ENCODE measurements at regions not wholly inside any gene's neighbourhood (a gene's known extent, or its start where the extent isn't known, plus 50 kb on each side); places are given as distances from the start of the nearest gene placed in this dataset.

DNA sequence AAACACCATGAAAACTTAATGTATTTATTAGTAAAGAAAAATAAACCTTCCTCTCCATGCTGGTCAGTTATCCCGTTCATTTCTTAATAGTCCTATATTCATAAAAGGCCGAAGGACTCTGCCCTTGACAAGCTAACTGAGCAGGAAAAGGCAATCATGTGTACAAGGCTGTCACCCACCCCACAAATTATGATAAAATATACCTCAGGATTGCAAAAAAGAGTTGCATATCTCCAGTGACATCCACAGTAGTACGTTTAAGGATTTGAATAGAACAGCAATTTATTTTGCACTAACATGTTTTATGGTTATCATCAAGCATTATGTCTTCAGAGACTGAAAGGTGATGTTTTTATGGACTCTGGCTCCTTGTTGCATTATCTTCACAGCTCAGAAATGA is 157.6 kb downstream of the FOXB1 start:
- Histone ChIP-seq H3K27ac (ENCODE audit: low read depth) (no peak overlapping the region), H2AFZ (no peak overlapping the region), H3K9me2 (ENCODE audit: insufficient read depth) (peaks cover 2% of the 10 kb centered on the region; the same call in 1 of the 2 replicates), H3K79me2 (replicated peaks; ENCODE audit: insufficient read depth) (no peaks in the 10 kb centered on the region), H3K4me2 (no peak overlapping the region), H4K20me1 (replicated peaks; ENCODE audit: insufficient read depth) (no peaks in the 10 kb centered on the region), H3K27me3 (ENCODE audit: insufficient read depth) (no peaks in the 10 kb centered on the region), H3F3A (replicated peaks; ENCODE audit: low read depth) (no peaks in the 10 kb centered on the region), H3K4me3 (no peak overlapping the region), H3K36me3 (ENCODE audit: insufficient read depth) (no peaks in the 10 kb centered on the region), H3K4me1 (ENCODE audit: insufficient read depth) (peaks cover 9% of the 10 kb centered on the region; the same call in 1 of the 2 replicates)
- ATAC-seq (no peak), DNase-seq (ENCODE audit: low spot score) (no peak)
- H3K36me3 Mint-ChIP-seq (ENCODE audit: low read depth), result no peaks in the 10 kb centered on the region
- no peaks in the 10 kb centered on the region for H3K9me3 Mint-ChIP-seq
- no peak overlapping the region for H3K4me3 Mint-ChIP-seq
- H3K27ac Mint-ChIP-seq, result no peak overlapping the region
- no peaks in the 10 kb centered on the region for H3K27me3 Mint-ChIP-seq (ENCODE audit: insufficient read depth, low read depth, poor library complexity)
- peaks cover 13% of the 10 kb centered on the region; the same call in 2 of the 3 replicates for H3K4me1 Mint-ChIP-seq
- TF ChIP-seq, protein P1, sequence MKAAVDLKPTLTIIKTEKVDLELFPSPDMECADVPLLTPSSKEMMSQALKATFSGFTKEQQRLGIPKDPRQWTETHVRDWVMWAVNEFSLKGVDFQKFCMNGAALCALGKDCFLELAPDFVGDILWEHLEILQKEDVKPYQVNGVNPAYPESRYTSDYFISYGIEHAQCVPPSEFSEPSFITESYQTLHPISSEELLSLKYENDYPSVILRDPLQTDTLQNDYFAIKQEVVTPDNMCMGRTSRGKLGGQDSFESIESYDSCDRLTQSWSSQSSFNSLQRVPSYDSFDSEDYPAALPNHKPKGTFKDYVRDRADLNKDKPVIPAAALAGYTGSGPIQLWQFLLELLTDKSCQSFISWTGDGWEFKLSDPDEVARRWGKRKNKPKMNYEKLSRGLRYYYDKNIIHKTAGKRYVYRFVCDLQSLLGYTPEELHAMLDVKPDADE (IDR thresholded peaks at IDR 0.05), result no peak
- no peak for TF ChIP-seq EZH2 (IDR thresholded peaks at IDR 0.05; ENCODE audit: low read depth, unreplicated experiment)
- TF ChIP-seq, protein P2, sequence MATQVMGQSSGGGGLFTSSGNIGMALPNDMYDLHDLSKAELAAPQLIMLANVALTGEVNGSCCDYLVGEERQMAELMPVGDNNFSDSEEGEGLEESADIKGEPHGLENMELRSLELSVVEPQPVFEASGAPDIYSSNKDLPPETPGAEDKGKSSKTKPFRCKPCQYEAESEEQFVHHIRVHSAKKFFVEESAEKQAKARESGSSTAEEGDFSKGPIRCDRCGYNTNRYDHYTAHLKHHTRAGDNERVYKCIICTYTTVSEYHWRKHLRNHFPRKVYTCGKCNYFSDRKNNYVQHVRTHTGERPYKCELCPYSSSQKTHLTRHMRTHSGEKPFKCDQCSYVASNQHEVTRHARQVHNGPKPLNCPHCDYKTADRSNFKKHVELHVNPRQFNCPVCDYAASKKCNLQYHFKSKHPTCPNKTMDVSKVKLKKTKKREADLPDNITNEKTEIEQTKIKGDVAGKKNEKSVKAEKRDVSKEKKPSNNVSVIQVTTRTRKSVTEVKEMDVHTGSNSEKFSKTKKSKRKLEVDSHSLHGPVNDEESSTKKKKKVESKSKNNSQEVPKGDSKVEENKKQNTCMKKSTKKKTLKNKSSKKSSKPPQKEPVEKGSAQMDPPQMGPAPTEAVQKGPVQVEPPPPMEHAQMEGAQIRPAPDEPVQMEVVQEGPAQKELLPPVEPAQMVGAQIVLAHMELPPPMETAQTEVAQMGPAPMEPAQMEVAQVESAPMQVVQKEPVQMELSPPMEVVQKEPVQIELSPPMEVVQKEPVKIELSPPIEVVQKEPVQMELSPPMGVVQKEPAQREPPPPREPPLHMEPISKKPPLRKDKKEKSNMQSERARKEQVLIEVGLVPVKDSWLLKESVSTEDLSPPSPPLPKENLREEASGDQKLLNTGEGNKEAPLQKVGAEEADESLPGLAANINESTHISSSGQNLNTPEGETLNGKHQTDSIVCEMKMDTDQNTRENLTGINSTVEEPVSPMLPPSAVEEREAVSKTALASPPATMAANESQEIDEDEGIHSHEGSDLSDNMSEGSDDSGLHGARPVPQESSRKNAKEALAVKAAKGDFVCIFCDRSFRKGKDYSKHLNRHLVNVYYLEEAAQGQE (IDR thresholded peaks at IDR 0.05; ENCODE audit: unreplicated experiment), result no peak
- TF ChIP-seq STAT1 (IDR thresholded peaks at IDR 0.05; ENCODE audit: unreplicated experiment), result no peak
- no peak for TF ChIP-seq ZNF114 (CRISPR knock-in tag; IDR thresholded peaks at IDR 0.05)
- TF ChIP-seq, protein P3, sequence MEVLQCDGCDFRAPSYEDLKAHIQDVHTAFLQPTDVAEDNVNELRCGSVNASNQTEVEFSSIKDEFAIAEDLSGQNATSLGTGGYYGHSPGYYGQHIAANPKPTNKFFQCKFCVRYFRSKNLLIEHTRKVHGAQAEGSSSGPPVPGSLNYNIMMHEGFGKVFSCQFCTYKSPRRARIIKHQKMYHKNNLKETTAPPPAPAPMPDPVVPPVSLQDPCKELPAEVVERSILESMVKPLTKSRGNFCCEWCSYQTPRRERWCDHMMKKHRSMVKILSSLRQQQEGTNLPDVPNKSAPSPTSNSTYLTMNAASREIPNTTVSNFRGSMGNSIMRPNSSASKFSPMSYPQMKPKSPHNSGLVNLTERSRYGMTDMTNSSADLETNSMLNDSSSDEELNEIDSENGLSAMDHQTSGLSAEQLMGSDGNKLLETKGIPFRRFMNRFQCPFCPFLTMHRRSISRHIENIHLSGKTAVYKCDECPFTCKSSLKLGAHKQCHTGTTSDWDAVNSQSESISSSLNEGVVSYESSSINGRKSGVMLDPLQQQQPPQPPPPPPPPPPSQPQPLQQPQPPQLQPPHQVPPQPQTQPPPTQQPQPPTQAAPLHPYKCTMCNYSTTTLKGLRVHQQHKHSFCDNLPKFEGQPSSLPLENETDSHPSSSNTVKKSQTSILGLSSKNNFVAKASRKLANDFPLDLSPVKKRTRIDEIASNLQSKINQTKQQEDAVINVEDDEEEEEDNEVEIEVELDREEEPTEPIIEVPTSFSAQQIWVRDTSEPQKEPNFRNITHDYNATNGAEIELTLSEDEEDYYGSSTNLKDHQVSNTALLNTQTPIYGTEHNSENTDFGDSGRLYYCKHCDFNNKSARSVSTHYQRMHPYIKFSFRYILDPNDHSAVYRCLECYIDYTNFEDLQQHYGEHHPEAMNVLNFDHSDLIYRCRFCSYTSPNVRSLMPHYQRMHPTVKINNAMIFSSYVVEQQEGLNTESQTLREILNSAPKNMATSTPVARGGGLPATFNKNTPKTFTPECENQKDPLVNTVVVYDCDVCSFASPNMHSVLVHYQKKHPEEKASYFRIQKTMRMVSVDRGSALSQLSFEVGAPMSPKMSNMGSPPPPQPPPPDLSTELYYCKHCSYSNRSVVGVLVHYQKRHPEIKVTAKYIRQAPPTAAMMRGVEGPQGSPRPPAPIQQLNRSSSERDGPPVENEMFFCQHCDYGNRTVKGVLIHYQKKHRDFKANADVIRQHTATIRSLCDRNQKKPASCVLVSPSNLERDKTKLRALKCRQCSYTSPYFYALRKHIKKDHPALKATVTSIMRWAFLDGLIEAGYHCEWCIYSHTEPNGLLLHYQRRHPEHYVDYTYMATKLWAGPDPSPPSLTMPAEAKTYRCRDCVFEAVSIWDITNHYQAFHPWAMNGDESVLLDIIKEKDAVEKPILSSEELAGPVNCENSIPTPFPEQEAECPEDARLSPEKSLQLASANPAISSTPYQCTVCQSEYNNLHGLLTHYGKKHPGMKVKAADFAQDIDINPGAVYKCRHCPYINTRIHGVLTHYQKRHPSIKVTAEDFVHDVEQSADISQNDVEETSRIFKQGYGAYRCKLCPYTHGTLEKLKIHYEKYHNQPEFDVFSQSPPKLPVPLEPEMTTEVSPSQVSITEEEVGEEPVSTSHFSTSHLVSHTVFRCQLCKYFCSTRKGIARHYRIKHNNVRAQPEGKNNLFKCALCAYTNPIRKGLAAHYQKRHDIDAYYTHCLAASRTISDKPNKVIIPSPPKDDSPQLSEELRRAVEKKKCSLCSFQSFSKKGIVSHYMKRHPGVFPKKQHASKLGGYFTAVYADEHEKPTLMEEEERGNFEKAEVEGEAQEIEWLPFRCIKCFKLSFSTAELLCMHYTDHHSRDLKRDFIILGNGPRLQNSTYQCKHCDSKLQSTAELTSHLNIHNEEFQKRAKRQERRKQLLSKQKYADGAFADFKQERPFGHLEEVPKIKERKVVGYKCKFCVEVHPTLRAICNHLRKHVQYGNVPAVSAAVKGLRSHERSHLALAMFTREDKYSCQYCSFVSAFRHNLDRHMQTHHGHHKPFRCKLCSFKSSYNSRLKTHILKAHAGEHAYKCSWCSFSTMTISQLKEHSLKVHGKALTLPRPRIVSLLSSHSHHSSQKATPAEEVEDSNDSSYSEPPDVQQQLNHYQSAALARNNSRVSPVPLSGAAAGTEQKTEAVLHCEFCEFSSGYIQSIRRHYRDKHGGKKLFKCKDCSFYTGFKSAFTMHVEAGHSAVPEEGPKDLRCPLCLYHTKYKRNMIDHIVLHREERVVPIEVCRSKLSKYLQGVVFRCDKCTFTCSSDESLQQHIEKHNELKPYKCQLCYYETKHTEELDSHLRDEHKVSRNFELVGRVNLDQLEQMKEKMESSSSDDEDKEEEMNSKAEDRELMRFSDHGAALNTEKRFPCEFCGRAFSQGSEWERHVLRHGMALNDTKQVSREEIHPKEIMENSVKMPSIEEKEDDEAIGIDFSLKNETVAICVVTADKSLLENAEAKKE (CRISPR knock-in tag; IDR thresholded peaks at IDR 0.05), result no peak
- no peak for TF ChIP-seq JUNB (IDR thresholded peaks at IDR 0.05; ENCODE audit: unreplicated experiment)
- no peak for TF ChIP-seq POLR2AphosphoS5 (IDR thresholded peaks at IDR 0.05; ENCODE audit: low read depth)
- TF ChIP-seq, protein P4, sequence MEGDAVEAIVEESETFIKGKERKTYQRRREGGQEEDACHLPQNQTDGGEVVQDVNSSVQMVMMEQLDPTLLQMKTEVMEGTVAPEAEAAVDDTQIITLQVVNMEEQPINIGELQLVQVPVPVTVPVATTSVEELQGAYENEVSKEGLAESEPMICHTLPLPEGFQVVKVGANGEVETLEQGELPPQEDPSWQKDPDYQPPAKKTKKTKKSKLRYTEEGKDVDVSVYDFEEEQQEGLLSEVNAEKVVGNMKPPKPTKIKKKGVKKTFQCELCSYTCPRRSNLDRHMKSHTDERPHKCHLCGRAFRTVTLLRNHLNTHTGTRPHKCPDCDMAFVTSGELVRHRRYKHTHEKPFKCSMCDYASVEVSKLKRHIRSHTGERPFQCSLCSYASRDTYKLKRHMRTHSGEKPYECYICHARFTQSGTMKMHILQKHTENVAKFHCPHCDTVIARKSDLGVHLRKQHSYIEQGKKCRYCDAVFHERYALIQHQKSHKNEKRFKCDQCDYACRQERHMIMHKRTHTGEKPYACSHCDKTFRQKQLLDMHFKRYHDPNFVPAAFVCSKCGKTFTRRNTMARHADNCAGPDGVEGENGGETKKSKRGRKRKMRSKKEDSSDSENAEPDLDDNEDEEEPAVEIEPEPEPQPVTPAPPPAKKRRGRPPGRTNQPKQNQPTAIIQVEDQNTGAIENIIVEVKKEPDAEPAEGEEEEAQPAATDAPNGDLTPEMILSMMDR (conservative IDR thresholded peaks at IDR 0.05; ENCODE audit: low read depth in 2 of 2), result no peak
- no peak for TF ChIP-seq CREB1 (CRISPR knock-in tag; IDR thresholded peaks at IDR 0.05; ENCODE audit: low read depth)
- no peak for TF ChIP-seq ZNF331 (CRISPR knock-in tag; IDR thresholded peaks at IDR 0.05; ENCODE audit: low read depth)
- no peak for TF ChIP-seq NANOG (IDR thresholded peaks at IDR 0.05; ENCODE audit: borderline replicate concordance)
